Stomach (tissue), 8 donors: ENCODE measurements at regions not wholly inside any gene's neighbourhood (a gene's known extent, or its start where the extent isn't known, plus 50 kb on each side); places are given as distances from the start of the nearest gene placed in this dataset.

Source experiments
- DNase-seq, 2 donors: peaks; one replicate each; pipeline versions ENCODE4 v3.0.0 to v3.0.0-alpha.2; 2013 to 2019
- H3K27ac ChIP-seq, 5 donors: fragments of 200-600 bp in 4 of 5; sonication (generic) in 4 of 5; one replicate each; pipeline ENCODE4 v1.5.1; 2013 to 2019; ENCODE audit warnings: mild to moderate bottlenecking in 1 of 5, moderate library complexity in 1 of 5
- H3K27me3 ChIP-seq, 3 donors: fragments of 200-600 bp; sonication (generic); one replicate each; pipeline ENCODE4 v1.5.1; 2017 to 2019; ENCODE audit warnings: mixed run types in 1 of 3
- H3K36me3 ChIP-seq, 4 donors: fragments of 200-600 bp; sonication (generic); 1 replicate in 3 of 4; 2 replicates in 1 of 4; pipeline ENCODE4 v1.5.1; 2016 to 2019
- H3K4me1 ChIP-seq, 4 donors: fragments of 200-600 bp; sonication (generic); one replicate each; pipeline ENCODE4 v1.5.1; 2016 to 2019
- H3K4me3 ChIP-seq, 4 donors: fragments of 200-600 bp; sonication (generic) in 3 of 4; one replicate each; pipeline ENCODE4 v1.5.1; 2016 to 2019; ENCODE audit warnings: mild to moderate bottlenecking in 1 of 4
- H3K9me3 ChIP-seq, 4 donors: fragments of 200-600 bp; sonication (generic); one replicate each; pipeline ENCODE4 v1.5.1; 2016 to 2019
- CTCF ChIP-seq, 7 experiments: fragments of 450-650 bp in 4 of 7; fragments of 200-600 bp in 3 of 7; sonication (generic) in 3 of 7; IDR thresholded peaks; one replicate each; pipeline ENCODE4 v1.5.1; 2016 to 2019; ENCODE audit warnings: antibody characterized with exemption in 7 of 7, control low read depth in 2 of 7, mild to moderate bottlenecking in 1 of 7
- EP300 ChIP-seq: sonication (generic); formaldehyde crosslinking; IDR thresholded peaks from one replicate; pipeline ENCODE4 v1.6.1; 2017; ENCODE audit warnings: antibody characterized with exemption
- POLR2A ChIP-seq, 4 donors: fragments of 450-650 bp; IDR thresholded peaks; one replicate each; pipeline ENCODE4 v1.6.1; 2016; ENCODE audit warnings: antibody characterized with exemption in 4 of 4, control low read depth in 2 of 4, mild to moderate bottlenecking in 1 of 4, moderate library complexity in 1 of 4
- POLR2AphosphoS5 ChIP-seq, 3 donors: sonication (generic); formaldehyde crosslinking; IDR thresholded peaks; one replicate each; pipeline ENCODE4 v1.6.1; 2016; ENCODE audit warnings: antibody characterized with exemption in 3 of 3
- WGBS, 5 donors: extraction: QIAGEN DNeasy Blood & Tissue Kit in 3 of 5; methylation state at CpG; one replicate each; pipeline versions ENCODE4 v1.1.5 to v1.1.7; 2013 to 2018; 5-methylcytosine and 5-hydroxymethylcytosine counted together
- intact Hi-C: fragments of 100-400 bp; cut with DNase I; formaldehyde crosslinking; loops from one replicate; pipeline ENCODE4 v1.15.1; 2023; ENCODE audit warnings: low total_unique reads
- donor health status: healthy with polysubstance abuse.
- donor health status: Bipolar disorder and iron deficiency.
- donor health status: healthy.

- Histone ChIP-seq H3K27me3 (no peaks in the 10 kb centered on the region), H3K4me3 (no peak overlapping the region), H3K27ac (no peak overlapping the region), H3K4me1 (no peaks in the 10 kb centered on the region), H3K9me3 (no peaks in the 10 kb centered on the region), H3K36me3 (no peaks in the 10 kb centered on the region)
- 73 to 84% (median 79%) methylated on average over 2 of the region's 2 CpGs for WGBS, 5 donors
- DNase-seq, result no peak
- intact Hi-C loops, result no loop called here
- TF ChIP-seq CTCF (IDR thresholded peaks at IDR 0.05), result no peak
- no peak for TF ChIP-seq POLR2AphosphoS5 (IDR thresholded peaks at IDR 0.05)
- TF ChIP-seq POLR2A (IDR thresholded peaks at IDR 0.05), result no peak
- TF ChIP-seq EP300, result no peak
Measured at GRCh38 chr11:98053851-98054250, 966.9 kb upstream of the CNTN5 start.

- Histone ChIP-seq H3K4me3 (no peak overlapping the region), H3K27me3 (no peaks in the 10 kb centered on the region), H3K4me1 (no peaks in the 10 kb centered on the region), H3K9me3 (no peaks in the 10 kb centered on the region), H3K36me3 (no peaks in the 10 kb centered on the region), H3K27ac (no peak overlapping the region)
- WGBS, 5 donors, result 12 to 46% (median 32%) methylated on average over 1 of the region's 1 CpG
- DNase-seq, result no peak
- TF ChIP-seq CTCF (IDR thresholded peaks at IDR 0.05) (no peak), POLR2A (IDR thresholded peaks at IDR 0.05) (no peak), POLR2AphosphoS5 (IDR thresholded peaks at IDR 0.05) (no peak), EP300 (no peak)
- intact Hi-C loops, result no loop called here
Measured at GRCh38 chr11:98056945-98057344, 963.8 kb upstream of the CNTN5 start.

- intact Hi-C loops, result no loop called here
- no peak for TF ChIP-seq CTCF (IDR thresholded peaks at IDR 0.05)
- TF ChIP-seq POLR2A (IDR thresholded peaks at IDR 0.05), result no peak
- no peak for TF ChIP-seq EP300
- no peak for TF ChIP-seq POLR2AphosphoS5 (IDR thresholded peaks at IDR 0.05)
Measured at GRCh38 chr11:98059488-98059887, 961.3 kb upstream of the CNTN5 start.

GRCh38 chr11:98060759-98061158 lies 960.0 kb upstream of the CNTN5 start:
- WGBS, 5 donors, result 74 to 92% (median 86%) methylated on average over 1 of the region's 1 CpG
- intact Hi-C loops, result no loop called here
- TF ChIP-seq EP300 (no peak), POLR2A (IDR thresholded peaks at IDR 0.05) (no peak), CTCF (IDR thresholded peaks at IDR 0.05) (no peak), POLR2AphosphoS5 (IDR thresholded peaks at IDR 0.05) (no peak)

More at GRCh38 chr11:98059488-98059887, 961.3 kb upstream of the CNTN5 start:
- H3K36me3 ChIP-seq, result no peaks in the 10 kb centered on the region
- H3K27me3 ChIP-seq, result no peaks in the 10 kb centered on the region
- no peaks in the 10 kb centered on the region for H3K9me3 ChIP-seq
- H3K27ac ChIP-seq, result no peak overlapping the region
- H3K4me1 ChIP-seq, result no peaks in the 10 kb centered on the region
- WGBS, 5 donors, result 71 to 79% (median 76%) methylated on average over 7 of the region's 7 CpGs
- no peak for DNase-seq
- no peak overlapping the region for H3K4me3 ChIP-seq

More at GRCh38 chr11:98060759-98061158, 960.0 kb upstream of the CNTN5 start:
- no peak for DNase-seq
- Histone ChIP-seq H3K9me3 (no peaks in the 10 kb centered on the region), H3K27ac (no peak overlapping the region), H3K4me3 (no peak overlapping the region), H3K27me3 (no peaks in the 10 kb centered on the region), H3K36me3 (no peaks in the 10 kb centered on the region), H3K4me1 (no peaks in the 10 kb centered on the region)
